GM12864 (cell line): ENCODE measurements at regions not wholly inside any gene's neighbourhood (a gene's known extent, or its start where the extent isn't known, plus 50 kb on each side); places are given as distances from the start of the nearest gene placed in this dataset.
"Not testable (repeated sequence)": the region's sequence is repeated elsewhere in the genome, so short reads cannot be mapped to it uniquely, and the experiment has no call there.

Source experiments
- DNase-seq: peaks from one replicate; pipeline ENCODE4 v3.0.0-alpha.2; 2011; ENCODE audit warnings: low read depth
- H3K4me3 ChIP-seq: 2 replicates; pipeline ENCODE4 v1.5.1; 2011; ENCODE audit warnings: mild to moderate bottlenecking, low read depth, low read length, control low read depth
- TF ChIP-seq, protein P1 (sequence below): IDR thresholded peaks from 2 replicates; pipeline ENCODE4 v1.5.1; 2011; ENCODE audit warnings: low read depth, mild to moderate bottlenecking, moderate library complexity, low read length, control low read depth, inconsistent platforms; ENCODE audit errors: missing control alignments

DNA sequence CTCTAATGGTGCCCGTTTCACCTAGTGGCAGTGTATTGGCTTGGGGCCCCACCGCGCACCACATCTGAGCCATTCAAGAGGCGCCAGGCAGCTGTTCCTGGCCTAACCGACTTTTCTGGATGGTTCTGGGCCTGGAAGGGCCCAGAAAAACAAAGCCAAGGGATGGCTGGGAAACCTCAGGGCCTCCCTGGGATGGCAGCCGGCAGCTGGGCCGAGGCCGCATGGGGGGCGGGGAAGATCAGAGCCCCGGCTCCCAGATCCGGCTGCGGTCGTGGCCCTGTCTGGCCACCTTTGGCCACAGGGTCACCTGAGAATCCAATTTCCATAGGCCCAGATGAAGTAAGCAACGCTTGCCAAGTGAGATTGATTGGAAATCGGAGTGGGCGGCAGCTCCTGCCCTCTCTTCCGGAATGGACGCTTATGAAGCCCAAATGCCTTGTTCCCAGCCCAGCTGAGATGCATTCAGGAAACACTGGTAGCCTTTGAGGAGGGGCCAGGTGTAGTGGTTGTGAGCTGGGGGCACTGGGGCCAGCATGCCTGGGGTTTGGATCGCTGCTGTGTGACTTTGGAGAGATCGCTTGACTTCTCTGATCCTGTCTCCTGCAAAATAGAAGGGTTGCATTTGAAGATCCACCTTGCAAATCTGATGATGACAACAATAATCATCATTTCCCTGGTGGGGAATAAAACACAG lies 163.8 kb upstream of the GSE1 start:
- no peak overlapping the region for H3K4me3 ChIP-seq
- DNase-seq: no peak
- TF ChIP-seq, protein P1, sequence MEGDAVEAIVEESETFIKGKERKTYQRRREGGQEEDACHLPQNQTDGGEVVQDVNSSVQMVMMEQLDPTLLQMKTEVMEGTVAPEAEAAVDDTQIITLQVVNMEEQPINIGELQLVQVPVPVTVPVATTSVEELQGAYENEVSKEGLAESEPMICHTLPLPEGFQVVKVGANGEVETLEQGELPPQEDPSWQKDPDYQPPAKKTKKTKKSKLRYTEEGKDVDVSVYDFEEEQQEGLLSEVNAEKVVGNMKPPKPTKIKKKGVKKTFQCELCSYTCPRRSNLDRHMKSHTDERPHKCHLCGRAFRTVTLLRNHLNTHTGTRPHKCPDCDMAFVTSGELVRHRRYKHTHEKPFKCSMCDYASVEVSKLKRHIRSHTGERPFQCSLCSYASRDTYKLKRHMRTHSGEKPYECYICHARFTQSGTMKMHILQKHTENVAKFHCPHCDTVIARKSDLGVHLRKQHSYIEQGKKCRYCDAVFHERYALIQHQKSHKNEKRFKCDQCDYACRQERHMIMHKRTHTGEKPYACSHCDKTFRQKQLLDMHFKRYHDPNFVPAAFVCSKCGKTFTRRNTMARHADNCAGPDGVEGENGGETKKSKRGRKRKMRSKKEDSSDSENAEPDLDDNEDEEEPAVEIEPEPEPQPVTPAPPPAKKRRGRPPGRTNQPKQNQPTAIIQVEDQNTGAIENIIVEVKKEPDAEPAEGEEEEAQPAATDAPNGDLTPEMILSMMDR: no peak

DNA sequence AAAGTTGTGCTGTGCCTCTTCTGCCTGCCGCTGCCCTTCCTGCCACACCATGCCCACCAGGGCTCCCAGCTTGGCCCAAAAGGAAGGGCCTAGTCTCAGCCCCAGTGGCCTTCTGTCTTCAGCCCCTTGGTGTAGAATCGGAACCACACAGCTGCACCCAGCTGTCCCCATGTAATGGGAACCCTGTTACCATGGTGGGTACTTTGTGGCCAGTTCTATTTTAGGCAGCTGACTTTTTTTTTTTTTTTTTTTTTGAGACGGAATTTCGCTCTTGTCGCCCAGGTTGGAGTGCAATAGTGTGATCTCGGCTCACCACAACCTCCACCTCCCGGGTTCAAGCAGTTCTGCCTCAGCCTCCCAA lies 163.3 kb upstream of the GSE1 start:
- H3K4me3 ChIP-seq: no peak overlapping the region
- TF ChIP-seq, protein P1: no peak
- no peak for DNase-seq

DNA sequence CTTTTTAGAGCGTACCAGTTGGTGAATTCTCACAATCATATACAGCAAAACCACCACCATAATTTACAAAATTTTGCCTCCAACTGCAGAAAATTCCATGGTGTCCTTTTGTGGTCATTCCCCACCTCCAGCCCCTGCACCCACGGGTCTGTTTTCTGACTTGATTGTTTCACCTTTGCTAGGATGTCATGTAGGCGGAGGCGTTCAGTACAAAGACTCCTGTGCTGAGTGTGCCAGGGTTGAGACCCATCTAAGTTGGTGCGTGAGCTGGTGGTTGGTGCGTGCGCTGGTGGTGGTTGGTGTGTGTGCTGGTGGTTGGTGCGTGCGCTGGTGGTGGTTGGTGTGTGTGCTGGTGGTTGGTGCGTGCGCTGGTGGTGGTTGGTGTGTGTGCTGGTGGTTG lies 162.0 kb upstream of the GSE1 start:
- DNase-seq, H3K4me3 ChIP-seq: not testable (repeated sequence)

DNA sequence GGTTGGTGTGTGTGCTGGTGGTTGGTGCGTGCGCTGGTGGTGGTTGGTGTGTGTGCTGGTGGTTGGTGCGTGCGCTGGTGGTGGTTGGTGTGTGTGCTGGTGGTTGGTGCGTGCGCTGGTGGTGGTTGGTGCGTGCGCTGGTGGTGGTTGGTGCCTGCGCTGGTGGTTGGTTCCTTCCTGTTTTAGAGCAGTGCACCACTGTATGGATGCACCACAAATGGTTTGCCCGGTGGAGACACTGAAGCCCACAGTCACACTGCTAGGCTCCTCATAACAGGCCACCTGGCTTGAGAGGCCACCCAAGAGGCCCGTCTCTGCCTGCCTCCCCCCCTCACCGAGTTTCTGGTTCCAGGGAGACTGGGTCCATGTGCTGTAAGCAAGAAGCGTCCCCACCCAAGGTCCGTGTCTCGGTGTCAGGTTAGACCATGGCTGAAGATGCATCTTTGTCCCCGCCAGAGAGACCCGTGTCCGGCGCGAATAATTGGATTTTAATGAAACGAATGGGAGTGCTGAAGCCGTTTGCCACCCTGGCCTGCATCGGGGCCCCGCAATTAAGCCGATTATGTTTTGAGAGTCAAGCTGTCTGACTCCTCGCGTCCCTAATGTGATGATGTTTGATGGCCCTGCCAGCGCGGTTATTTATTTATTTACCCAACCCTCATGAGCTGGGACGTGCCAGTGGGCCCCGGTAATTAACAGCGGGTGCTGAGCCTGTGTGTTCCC lies 161.3 kb upstream of the GSE1 start:
- no peak for DNase-seq
- H3K4me3 ChIP-seq: no peak overlapping the region
- TF ChIP-seq, protein P1: no peak

DNA sequence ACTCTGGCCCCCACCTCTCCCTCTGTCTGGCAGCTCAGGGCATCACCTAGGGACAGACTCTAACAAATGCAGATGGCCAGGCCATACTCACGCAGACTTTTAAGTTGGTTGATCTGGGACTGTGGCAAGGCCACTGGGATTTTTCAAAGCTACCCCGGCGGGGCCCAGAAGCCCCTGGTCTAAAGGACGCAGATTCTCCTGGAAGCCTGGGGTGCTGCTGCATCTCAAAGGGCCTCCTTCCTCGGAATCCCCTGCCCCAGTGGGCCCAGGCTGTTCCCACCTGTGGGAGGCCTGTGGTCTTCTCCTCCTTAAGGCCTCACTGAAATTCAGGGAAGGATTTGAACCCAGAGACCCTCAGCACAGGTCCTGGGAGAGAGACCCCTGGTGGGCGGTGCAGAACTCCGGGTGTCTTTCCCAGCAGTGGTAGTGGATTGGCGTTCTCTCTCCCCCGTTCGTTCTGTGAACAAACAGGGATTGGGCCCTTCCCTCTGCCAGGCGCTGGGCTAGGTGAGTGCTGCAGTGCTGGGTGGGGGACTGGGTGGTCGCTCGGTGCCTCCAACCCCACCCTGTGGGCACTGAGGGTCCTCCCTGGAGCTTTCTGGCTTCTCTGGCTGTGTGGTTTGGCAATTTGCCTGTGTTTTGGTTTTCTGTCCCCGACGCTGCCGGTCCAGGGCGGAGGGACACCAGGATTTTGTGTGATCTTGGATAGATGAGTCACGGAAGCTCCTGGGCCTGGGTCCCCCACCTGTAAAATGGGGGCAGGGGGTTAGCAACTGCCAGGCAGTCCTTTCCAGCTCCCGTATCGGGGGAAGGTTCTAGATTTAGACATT lies 160.5 kb upstream of the GSE1 start:
- no peak for DNase-seq
- H3K4me3 ChIP-seq: no peak overlapping the region
- TF ChIP-seq, protein P1: no peak

DNA sequence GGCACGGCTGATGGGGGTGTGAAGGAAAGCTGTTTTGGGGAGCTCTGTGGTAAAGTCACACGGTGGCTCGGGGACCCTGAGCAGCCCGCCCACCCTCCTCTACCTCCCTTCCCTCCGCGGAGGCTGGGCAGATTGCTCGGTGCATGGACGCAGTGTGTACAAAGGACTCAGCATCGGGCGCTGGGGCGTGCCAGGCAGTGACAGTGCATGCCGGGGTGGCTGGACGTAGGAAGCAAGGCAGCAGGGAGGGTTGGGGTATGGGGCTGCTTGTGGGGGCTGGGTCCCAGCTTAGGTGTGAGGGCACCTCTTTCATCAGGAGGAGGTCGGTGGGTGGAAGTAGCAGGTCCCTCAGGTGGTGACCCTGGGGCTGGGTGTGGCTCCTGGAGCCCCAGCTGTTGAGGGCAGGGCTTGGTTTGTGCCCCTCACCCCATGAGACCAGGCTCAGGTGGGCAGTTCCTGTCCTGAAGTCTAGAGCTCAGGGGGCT lies 159.9 kb upstream of the GSE1 start:
- no peak for DNase-seq
- no peak overlapping the region for H3K4me3 ChIP-seq

More for the DNA sequence above, 159.9 kb upstream of the GSE1 start:
- TF ChIP-seq, protein P1: no peak
